SU-DHL-6 (cell line): ENCODE measurements at regions not wholly inside any gene's neighbourhood (a gene's known extent, or its start where the extent isn't known, plus 50 kb on each side); places are given as distances from the start of the nearest gene placed in this dataset.

Experiments used
- CTCF ChIP-seq: fragments of 200-600 bp; sonication (generic); IDR thresholded peaks from one replicate; pipeline ENCODE4 v1.5.1; 2017; ENCODE audit warnings: antibody characterized with exemption, mild to moderate bottlenecking, low read length, moderate library complexity; ENCODE audit not compliant: insufficient read depth, poor library complexity, severe bottlenecking
- EZH2phosphoT487 ChIP-seq: fragments of 200-600 bp; sonication (generic), shearing (Covaris generic); conservative IDR thresholded peaks from 2 replicates; pipeline ENCODE4 v1.6.1; 2018; ENCODE audit warnings: mild to moderate bottlenecking, antibody characterized with exemption, low read length, moderate library complexity, mixed read lengths

DNA sequence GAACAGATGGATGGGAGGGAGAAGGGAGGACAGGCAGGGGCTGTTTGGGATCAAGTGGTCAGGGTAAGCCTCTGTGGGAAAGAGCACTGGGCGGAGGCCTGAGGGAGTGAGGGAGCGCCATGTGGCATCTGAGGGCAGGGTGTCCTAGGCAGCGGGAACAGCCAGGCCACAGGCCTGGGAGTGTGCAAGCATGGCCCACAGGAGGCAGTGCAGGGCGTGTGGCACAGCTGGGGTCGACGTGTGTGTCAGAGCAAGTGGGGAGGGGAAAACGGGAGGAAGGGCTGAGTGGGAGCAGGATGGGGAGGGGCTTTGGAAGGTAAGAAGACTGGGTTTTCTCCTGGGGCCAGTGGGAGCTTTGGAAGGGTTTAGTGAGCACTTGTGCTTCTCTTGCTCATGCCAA, 143.4 kb downstream of the SYF2 start:
- no peak for TF ChIP-seq CTCF
- no peak for TF ChIP-seq EZH2phosphoT487
